A549 (cell line): ENCODE measurements at regions not wholly inside any gene's neighbourhood (a gene's known extent, or its start where the extent isn't known, plus 50 kb on each side); places are given as distances from the start of the nearest gene placed in this dataset.

Experiments
- ATAC-seq, 2 experiments: fragments of 200-7000 bp in 1 of 2; fragments of >200 bp in 1 of 2; cut with Nextera tagmentation in 1 of 2; cut with Tn5 transposase in 1 of 2; 3 replicates each; pipeline versions ENCODE4 v1.8.0 to v1.9.1; 2018 to 2020; ENCODE audit warnings: mild to moderate bottlenecking in 1 of 2, moderate library complexity in 1 of 2
- CTCF ChIA-PET: fragments of 300-600 bp; sonication (Branson Sonifier 250); formaldehyde crosslinking; extraction: SDS; loops from one replicate; lab custom pipeline; 2021; ENCODE audit warnings: antibody characterized with exemption, inconsistent platforms; lab: Yijun Ruan, JAX
- POLR2A ChIA-PET: fragments of 350-600 bp; formaldehyde crosslinking; extraction: SDS; loops from one replicate; lab custom pipeline; 2021; ENCODE audit warnings: antibody characterized with exemption, inconsistent platforms; lab: Yijun Ruan, JAX
- DNase-seq, 2 experiments: peaks; one replicate each; pipeline versions ENCODE4 v3.0.0 to v3.0.0-alpha.2; 2011 to 2016; ENCODE audit warnings: low read depth in 1 of 2, low spot score in 1 of 2
- FAIRE-seq: peaks from 2 replicates; lab custom pipeline; 2011; peaks lifted over from hg19 to GRCh38; lab: Jason Lieb, UNC
- H3K27ac ChIP-seq, 2 experiments: fragments of >200 bp; sonication (Bioruptor Twin); formaldehyde crosslinking; 3 replicates each; pipeline ENCODE4 v1.5.1; 2016 to 2017
- H3K4me1 ChIP-seq: fragments of >200 bp; sonication (Bioruptor Twin); formaldehyde crosslinking; 3 replicates; pipeline ENCODE4 v1.6.1; 2016
- H3K4me2 ChIP-seq: fragments of >200 bp; sonication (Bioruptor Twin); formaldehyde crosslinking; 3 replicates; pipeline ENCODE4 v1.6.1; 2016
- H3K4me3 ChIP-seq: fragments of >200 bp; sonication (Bioruptor Twin); formaldehyde crosslinking; 3 replicates; pipeline ENCODE4 v1.5.1; 2016
- H3K9me3 ChIP-seq: fragments of >200 bp; sonication (Bioruptor Twin); formaldehyde crosslinking; 3 replicates; pipeline ENCODE4 v1.6.1; 2016
- CBX8 ChIP-seq: fragments of 200-600 bp; sonication (generic); IDR thresholded peaks from 2 replicates; pipeline ENCODE4 v1.6.1; 2016
- CEBPB ChIP-seq, 2 experiments: fragments of >200 bp in 1 of 2; sonication (Bioruptor Twin) in 1 of 2; formaldehyde crosslinking in 1 of 2; IDR thresholded peaks; 2 replicates each; pipeline ENCODE4 v1.6.1; 2012 to 2016
- ESRRA ChIP-seq: fragments of 150-350 bp; IDR thresholded peaks from 2 replicates; pipeline ENCODE4 v1.6.1; 2014; ENCODE audit warnings: mild to moderate bottlenecking, low read length, borderline replicate concordance
- FOSB ChIP-seq: fragments of 250-450 bp; sonication (Bioruptor Pico); IDR thresholded peaks from 2 replicates; pipeline ENCODE4 v1.5.0; 2020; ENCODE audit warnings: mild to moderate bottlenecking, moderate library complexity
- HEYL ChIP-seq: fragments of 250-450 bp; sonication (Bioruptor Pico); IDR thresholded peaks from 2 replicates; pipeline ENCODE4 v1.8.0; 2021; ENCODE audit warnings: mild to moderate bottlenecking, moderate library complexity
- MAFK ChIP-seq: fragments of 450-650 bp; IDR thresholded peaks from 2 replicates; pipeline ENCODE4 v1.6.1; 2014; ENCODE audit not compliant: partially characterized antibody
- MAZ ChIP-seq: fragments of 150-350 bp; IDR thresholded peaks from 2 replicates; pipeline ENCODE4 v1.6.1; 2014; ENCODE audit warnings: antibody characterized with exemption, low read depth, low read length, borderline replicate concordance
- NPAS2 ChIP-seq: fragments of 250-450 bp; sonication (Bioruptor Pico); IDR thresholded peaks from 2 replicates; pipeline ENCODE4 v1.8.0; 2022; ENCODE audit warnings: mild to moderate bottlenecking, moderate library complexity, borderline replicate concordance
- PBX3 ChIP-seq: IDR thresholded peaks from 2 replicates; pipeline ENCODE4 v1.6.1; 2012
- PHF8 ChIP-seq: fragments of 200-600 bp; sonication (generic); IDR thresholded peaks from 2 replicates; pipeline ENCODE4 v1.6.1; 2016; ENCODE audit warnings: low read depth, mild to moderate bottlenecking, antibody characterized with exemption, moderate library complexity, borderline replicate concordance
- POLR2AphosphoS2 ChIP-seq: conservative IDR thresholded peaks from 2 replicates; pipeline ENCODE4 v1.6.1; 2012; ENCODE audit warnings: low read length, improper control_type of control experiment, inconsistent platforms
- RAD21 ChIP-seq, 2 experiments: fragments of >200 bp in 1 of 2; sonication (Bioruptor Twin) in 1 of 2; formaldehyde crosslinking in 1 of 2; IDR thresholded peaks in 1 of 2; conservative IDR thresholded peaks in 1 of 2; 2 replicates in 1 of 2; 3 replicates in 1 of 2; pipeline ENCODE4 v1.6.1; 2012 to 2018; ENCODE audit warnings: inconsistent platforms in 1 of 2
- RARB ChIP-seq: fragments of 250-450 bp; sonication (Bioruptor Pico); IDR thresholded peaks from 2 replicates; pipeline ENCODE4 v1.8.0; 2021; ENCODE audit warnings: mild to moderate bottlenecking, moderate library complexity
- REST ChIP-seq: fragments of 200-600 bp; sonication (generic); IDR thresholded peaks from 2 replicates; pipeline ENCODE4 v1.6.1; 2016; ENCODE audit warnings: antibody characterized with exemption, mild to moderate bottlenecking, moderate library complexity
- RNF2 ChIP-seq: fragments of 200-600 bp; sonication (generic); IDR thresholded peaks from 2 replicates; pipeline ENCODE4 v1.6.1; 2016; ENCODE audit warnings: low read depth, mild to moderate bottlenecking, antibody characterized with exemption, moderate library complexity, borderline replicate concordance
- SMC3 ChIP-seq: fragments of >200 bp; sonication (Bioruptor Twin); formaldehyde crosslinking; IDR thresholded peaks from 3 replicates; pipeline ENCODE4 v1.6.1; 2018; ENCODE audit warnings: inconsistent platforms
- ZC3H11A ChIP-seq: fragments of 450-650 bp; IDR thresholded peaks from 2 replicates; pipeline ENCODE4 v1.6.1; 2014; ENCODE audit warnings: antibody characterized with exemption, mild to moderate bottlenecking
- WGBS: methylation state at CpG from one replicate; pipeline ENCODE4 v1.1.6; 2017; ENCODE audit errors: missing lambda C conversion rate; 5-methylcytosine and 5-hydroxymethylcytosine counted together
- TF ChIP-seq, protein P1 (sequence below): fragments of 250-450 bp; sonication (Bioruptor Pico); IDR thresholded peaks from 2 replicates; pipeline ENCODE4 v1.5.0; 2021; ENCODE audit warnings: mild to moderate bottlenecking, moderate library complexity, borderline replicate concordance
- TF ChIP-seq, protein P2 (sequence below): fragments of >200 bp; sonication (Bioruptor Twin); formaldehyde crosslinking; IDR thresholded peaks from 3 replicates; pipeline ENCODE4 v1.5.1; 2016

DNA sequence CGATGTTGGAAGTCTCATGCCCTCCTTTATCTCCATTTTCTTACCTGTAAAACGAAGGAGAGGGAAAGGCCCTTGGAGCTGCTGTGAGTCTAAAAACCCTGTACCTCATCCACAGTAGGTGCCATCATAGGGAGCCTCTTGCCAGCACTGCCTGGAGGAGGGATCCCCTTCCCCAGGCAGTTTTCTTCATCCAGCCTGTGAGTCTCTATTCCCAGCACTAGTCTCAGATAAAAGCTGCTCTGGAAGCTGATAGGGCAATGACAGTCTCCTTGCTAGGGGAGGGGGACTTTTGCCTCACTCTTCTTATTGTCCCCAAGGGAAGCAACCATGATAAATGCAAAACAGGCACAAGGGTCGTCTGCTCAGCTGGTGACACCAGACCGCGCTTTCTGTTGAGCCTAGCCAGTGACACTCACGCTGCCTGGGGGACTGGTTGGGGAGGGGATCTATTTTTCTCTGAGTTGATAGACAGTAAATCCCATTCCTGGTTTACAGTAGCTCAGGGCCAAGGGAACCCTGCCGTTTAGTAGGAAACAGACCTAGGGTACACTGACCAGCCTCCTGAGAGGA is 139.5 kb upstream of the NABP1 start:
- ATAC-seq (no peak), FAIRE-seq (no peak), DNase-seq (no peak)
- 74% methylated on average over 7 of the region's 7 CpGs for WGBS
- TF ChIP-seq CBX8, result no peak
- TF ChIP-seq ZC3H11A, result no peak
- no peak for TF ChIP-seq NPAS2
- no peak for TF ChIP-seq RNF2
- TF ChIP-seq CEBPB (IDR thresholded peaks at IDR 0.05), result no peak
- TF ChIP-seq, protein P1, sequence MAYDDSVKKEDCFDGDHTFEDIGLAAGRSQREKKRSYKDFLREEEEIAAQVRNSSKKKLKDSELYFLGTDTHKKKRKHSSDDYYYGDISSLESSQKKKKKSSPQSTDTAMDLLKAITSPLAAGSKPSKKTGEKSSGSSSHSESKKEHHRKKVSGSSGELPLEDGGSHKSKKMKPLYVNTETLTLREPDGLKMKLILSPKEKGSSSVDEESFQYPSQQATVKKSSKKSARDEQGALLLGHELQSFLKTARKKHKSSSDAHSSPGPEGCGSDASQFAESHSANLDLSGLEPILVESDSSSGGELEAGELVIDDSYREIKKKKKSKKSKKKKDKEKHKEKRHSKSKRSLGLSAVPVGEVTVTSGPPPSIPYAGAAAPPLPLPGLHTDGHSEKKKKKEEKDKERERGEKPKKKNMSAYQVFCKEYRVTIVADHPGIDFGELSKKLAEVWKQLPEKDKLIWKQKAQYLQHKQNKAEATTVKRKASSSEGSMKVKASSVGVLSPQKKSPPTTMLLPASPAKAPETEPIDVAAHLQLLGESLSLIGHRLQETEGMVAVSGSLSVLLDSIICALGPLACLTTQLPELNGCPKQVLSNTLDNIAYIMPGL, result no peak
- no peak for TF ChIP-seq MAFK
- TF ChIP-seq FOSB (CRISPR knock-in tag), result no peak
- no peak for TF ChIP-seq POLR2AphosphoS2
- TF ChIP-seq REST, result no peak
- no peak for TF ChIP-seq MAZ
- TF ChIP-seq SMC3, result no peak
- TF ChIP-seq ESRRA, result no peak
- TF ChIP-seq HEYL (CRISPR knock-in tag), result no peak
- no peak for TF ChIP-seq RAD21 (conservative IDR thresholded peaks at IDR 0.05 in 1 of 2, IDR thresholded peaks at IDR 0.05 in 1 of 2)
- no peak for TF ChIP-seq PHF8
- Histone ChIP-seq H3K4me2 (no peak overlapping the region), H3K9me3 (no peaks in the 10 kb centered on the region), H3K27ac (no peak overlapping the region), H3K4me3 (no peak overlapping the region), H3K4me1 (no peaks in the 10 kb centered on the region)
- ChIA-PET POLR2A (no interaction called here), CTCF (interaction anchor here (0.8 to 2.5 kb wide), 13 partner anchors 10 to 486 kb away, joined by 3 to 13 read pairs (median 3); no protein-coding TSS in a partner anchor)

- Histone ChIP-seq H3K4me1 (no peaks in the 10 kb centered on the region), H3K4me3 (no peak overlapping the region), H3K4me2 (no peak overlapping the region), H3K9me3 (no peaks in the 10 kb centered on the region), H3K27ac (no peak overlapping the region)
- POLR2A ChIA-PET, result no interaction called here
- 9% methylated on average over 2 of the region's 2 CpGs for WGBS
- DNase-seq (peak; percentile 23 to 29), ATAC-seq (peak in 1 of 2 experiments; percentile 42; a peak in 1 of 6 replicates), FAIRE-seq (no peak)
- TF ChIP-seq, protein P2, sequence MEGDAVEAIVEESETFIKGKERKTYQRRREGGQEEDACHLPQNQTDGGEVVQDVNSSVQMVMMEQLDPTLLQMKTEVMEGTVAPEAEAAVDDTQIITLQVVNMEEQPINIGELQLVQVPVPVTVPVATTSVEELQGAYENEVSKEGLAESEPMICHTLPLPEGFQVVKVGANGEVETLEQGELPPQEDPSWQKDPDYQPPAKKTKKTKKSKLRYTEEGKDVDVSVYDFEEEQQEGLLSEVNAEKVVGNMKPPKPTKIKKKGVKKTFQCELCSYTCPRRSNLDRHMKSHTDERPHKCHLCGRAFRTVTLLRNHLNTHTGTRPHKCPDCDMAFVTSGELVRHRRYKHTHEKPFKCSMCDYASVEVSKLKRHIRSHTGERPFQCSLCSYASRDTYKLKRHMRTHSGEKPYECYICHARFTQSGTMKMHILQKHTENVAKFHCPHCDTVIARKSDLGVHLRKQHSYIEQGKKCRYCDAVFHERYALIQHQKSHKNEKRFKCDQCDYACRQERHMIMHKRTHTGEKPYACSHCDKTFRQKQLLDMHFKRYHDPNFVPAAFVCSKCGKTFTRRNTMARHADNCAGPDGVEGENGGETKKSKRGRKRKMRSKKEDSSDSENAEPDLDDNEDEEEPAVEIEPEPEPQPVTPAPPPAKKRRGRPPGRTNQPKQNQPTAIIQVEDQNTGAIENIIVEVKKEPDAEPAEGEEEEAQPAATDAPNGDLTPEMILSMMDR, result peak; percentile 41
- no peak for TF ChIP-seq PBX3
- TF ChIP-seq SMC3, result 0 out of 3 replicates have a peak, but pooled peaks have one; percentile 10
- peak; percentile 32 to 39; a peak in 4 of 5 replicates for TF ChIP-seq RAD21 (conservative IDR thresholded peaks at IDR 0.05 in 1 of 2, IDR thresholded peaks at IDR 0.05 in 1 of 2)
- no peak for TF ChIP-seq RARB (CRISPR knock-in tag)
- no peak for TF ChIP-seq MAFK
- CTCF ChIA-PET, result interaction anchor here (0.6 to 2.5 kb wide), 15 partner anchors 10 to 624 kb away, joined by 3 to 13 read pairs (median 3); no protein-coding TSS in a partner anchor
Measured at GRCh38 chr2:191539068-191539467, 138.9 kb upstream of the NABP1 start.
